ENCODE measurements at regions not wholly inside any gene's neighbourhood (a gene's known extent, or its start where the extent isn't known, plus 50 kb on each side); places are given as distances from the start of the nearest gene placed in this dataset.

DNA sequence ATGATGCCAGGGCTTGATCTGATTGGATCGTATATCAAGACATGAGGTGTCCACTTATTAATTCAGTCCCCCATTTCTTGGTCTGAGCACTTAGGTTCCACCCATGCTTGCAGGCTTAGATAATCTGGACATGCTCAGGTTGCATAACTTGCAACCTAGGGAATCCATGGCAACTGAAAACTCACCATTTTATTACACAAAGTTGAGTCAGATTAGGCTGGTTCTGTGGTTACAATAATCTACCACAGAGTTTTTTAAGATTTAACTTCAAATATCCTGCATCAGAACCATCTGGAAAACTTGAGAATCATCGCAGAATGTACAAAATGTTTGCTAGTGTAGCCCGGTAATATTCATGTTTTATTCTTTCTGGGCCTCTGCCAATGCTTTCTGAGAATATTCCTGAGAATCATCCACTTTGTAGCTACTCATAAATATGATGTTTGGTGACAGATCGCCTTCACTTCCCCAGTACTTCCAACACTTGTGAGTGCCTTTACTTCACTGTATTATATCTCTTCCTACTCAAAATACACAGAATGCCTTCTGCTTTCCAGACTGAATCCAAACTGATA is 707.2 kb upstream of the ADAMTS5 start:
- H3K4me3 ChIP-seq (ENCODE audit: low read depth, low read length): no peak overlapping the region
- TF ChIP-seq, protein P1, sequence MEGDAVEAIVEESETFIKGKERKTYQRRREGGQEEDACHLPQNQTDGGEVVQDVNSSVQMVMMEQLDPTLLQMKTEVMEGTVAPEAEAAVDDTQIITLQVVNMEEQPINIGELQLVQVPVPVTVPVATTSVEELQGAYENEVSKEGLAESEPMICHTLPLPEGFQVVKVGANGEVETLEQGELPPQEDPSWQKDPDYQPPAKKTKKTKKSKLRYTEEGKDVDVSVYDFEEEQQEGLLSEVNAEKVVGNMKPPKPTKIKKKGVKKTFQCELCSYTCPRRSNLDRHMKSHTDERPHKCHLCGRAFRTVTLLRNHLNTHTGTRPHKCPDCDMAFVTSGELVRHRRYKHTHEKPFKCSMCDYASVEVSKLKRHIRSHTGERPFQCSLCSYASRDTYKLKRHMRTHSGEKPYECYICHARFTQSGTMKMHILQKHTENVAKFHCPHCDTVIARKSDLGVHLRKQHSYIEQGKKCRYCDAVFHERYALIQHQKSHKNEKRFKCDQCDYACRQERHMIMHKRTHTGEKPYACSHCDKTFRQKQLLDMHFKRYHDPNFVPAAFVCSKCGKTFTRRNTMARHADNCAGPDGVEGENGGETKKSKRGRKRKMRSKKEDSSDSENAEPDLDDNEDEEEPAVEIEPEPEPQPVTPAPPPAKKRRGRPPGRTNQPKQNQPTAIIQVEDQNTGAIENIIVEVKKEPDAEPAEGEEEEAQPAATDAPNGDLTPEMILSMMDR (IDR thresholded peaks at IDR 0.05; ENCODE audit: borderline replicate concordance, insufficient read depth, low read depth, low read length): no peak

DNA sequence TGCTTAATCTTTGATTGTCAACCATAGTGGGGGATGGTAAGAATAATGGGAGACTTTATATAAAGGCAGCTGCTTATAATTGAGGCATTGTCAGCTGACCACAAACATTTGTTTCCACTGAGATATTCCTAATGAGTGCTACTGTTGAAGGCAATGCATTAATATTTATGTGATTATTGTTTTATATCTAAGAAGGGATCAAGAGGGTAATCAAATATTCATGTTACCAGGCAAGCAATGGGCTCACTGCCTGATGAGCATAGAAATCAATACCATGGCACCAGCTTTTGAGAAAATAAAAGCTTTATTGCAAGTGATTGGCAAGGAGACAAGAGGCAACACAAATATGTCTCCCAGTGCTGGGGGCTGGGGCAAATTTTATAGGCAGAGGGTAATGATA is 706.7 kb upstream of the ADAMTS5 start:
- no peak overlapping the region for H3K4me3 ChIP-seq (ENCODE audit: low read depth, low read length)
- TF ChIP-seq, protein P1 (IDR thresholded peaks at IDR 0.05; ENCODE audit: borderline replicate concordance, insufficient read depth, low read depth, low read length): no peak

DNA sequence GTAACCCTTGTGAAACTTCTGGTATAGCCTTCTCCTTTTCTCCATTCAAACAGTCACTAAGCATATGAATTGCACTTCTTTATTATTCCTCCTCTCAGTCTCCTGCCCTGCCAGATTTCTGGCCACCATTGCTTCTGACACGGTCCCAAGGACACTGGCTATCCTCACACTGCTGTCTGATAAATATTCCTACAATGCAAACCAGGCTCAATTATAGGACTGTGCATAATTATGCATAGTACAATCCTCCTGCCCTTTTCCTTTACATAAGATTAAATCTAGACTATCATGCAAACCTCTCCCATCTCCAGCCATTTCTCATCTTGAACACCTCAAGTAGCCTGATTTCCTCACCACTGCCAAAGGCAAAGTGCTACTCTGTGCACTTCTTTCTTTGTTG is 704.3 kb upstream of the ADAMTS5 start:
- H3K4me3 ChIP-seq (ENCODE audit: low read depth, low read length): no peak overlapping the region
- TF ChIP-seq, protein P1 (IDR thresholded peaks at IDR 0.05; ENCODE audit: borderline replicate concordance, insufficient read depth, low read depth, low read length): no peak

DNA sequence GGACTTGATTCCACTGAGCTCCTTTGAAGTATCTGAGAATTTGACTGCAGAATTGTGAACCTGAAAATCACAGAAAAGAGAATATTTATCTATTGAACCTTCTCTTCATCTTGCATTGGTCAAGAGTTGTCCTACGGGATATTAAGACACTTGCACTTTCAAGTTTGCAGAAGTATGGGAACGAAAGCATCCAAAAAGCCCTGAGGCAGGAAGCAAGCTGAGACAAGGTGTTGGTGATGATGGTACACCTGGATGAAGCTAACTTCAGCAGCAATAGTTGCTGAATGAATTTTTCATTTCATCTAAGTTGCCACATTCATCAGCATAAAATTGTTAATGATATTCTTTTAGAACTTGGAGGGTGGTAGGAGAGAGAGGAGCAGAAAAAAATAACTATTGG is 686.6 kb upstream of the ADAMTS5 start:
- TF ChIP-seq, protein P1 (IDR thresholded peaks at IDR 0.05; ENCODE audit: borderline replicate concordance, insufficient read depth, low read depth, low read length): no peak

DNA sequence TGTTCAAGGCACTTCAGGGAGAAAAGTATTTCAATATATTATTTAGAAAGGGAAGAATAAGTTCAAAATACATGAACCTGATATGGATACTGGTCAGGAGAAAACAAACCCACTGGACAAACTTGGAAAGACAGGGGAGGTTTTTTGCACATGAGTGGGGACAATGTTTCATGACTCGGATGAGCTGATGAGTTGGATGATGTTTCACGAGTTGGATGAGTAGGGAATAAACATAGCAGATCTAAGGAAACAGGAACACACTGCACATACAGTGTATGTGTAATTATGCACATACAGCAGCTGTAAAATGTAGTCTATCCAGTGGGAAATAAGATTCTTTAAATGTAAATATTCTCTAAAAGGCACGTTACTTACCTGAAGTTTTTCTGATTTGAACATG is 682.9 kb upstream of the ADAMTS5 start:
- TF ChIP-seq, protein P1 (IDR thresholded peaks at IDR 0.05; ENCODE audit: borderline replicate concordance, insufficient read depth, low read depth, low read length): no peak

More for the DNA sequence above, 686.6 kb upstream of the ADAMTS5 start:
- no peak overlapping the region for H3K4me3 ChIP-seq (ENCODE audit: low read depth, low read length)

DNA sequence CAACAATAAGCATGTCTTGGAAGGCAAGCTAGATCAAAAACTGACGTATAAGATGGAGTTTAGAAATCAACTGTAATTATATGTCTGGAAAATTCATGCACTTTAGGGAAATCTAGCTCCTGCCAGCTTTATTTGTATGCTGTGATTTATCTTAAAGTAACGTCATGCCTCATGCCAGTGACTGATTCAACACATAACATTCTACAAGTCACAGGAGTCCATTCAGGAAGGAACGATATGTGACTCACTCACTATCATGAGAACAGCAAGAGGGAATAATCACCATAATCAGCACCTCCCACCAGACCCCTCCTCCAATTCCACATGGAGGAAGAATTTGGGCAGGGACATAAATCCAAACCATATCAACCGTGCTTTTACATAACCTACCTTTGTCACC is 682.4 kb upstream of the ADAMTS5 start:
- no peak overlapping the region for H3K4me3 ChIP-seq (ENCODE audit: low read depth, low read length)
- TF ChIP-seq, protein P1 (IDR thresholded peaks at IDR 0.05; ENCODE audit: borderline replicate concordance, insufficient read depth, low read depth, low read length): no peak

More for the DNA sequence above, 682.9 kb upstream of the ADAMTS5 start:
- no peak overlapping the region for H3K4me3 ChIP-seq (ENCODE audit: low read depth, low read length)

DNA sequence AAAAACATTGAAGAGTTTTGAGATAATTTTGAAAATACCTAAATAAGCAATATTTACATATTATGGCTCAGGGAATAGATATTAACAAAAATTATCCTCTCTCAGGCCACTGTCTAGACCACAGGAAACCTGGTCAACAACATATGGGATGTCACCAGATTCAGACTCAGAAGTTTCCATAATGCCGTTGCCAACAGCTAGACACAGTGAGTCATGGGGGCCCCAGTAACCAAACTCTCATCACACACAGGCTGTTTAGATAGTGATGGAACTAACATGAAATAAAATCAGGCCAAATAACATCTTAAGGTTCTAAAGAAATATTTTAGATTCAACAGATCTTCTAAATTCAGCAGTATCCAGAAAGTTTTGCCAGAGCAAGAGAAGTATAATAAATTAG is 681.7 kb upstream of the ADAMTS5 start:
- TF ChIP-seq, protein P1 (IDR thresholded peaks at IDR 0.05; ENCODE audit: borderline replicate concordance, insufficient read depth, low read depth, low read length): no peak
- no peak overlapping the region for H3K4me3 ChIP-seq (ENCODE audit: low read depth, low read length)
